ENCODE measurements at regions not wholly inside any gene's neighbourhood (a gene's known extent, or its start where the extent isn't known, plus 50 kb on each side); places are given as distances from the start of the nearest gene placed in this dataset.

GRCh38 chr1:25055324-25055780, 125.3 kb upstream of the RUNX3 start:
- Mint-ChIP-seq H3K27me3 (ENCODE audit: low read depth) (peaks cover 49% of the 10 kb centered on the region), H3K36me3 (ENCODE audit: low read depth) (no peaks in the 10 kb centered on the region), H3K9me3 (no peaks in the 10 kb centered on the region), H3K4me1 (peaks cover 5% of the 10 kb centered on the region), H3K4me3 (no peak overlapping the region), H3K27ac (no peak overlapping the region)
- TF ChIP-seq CTCF (IDR thresholded peaks at IDR 0.05; ENCODE audit: unreplicated experiment in 3 of 3), result no peak

- Mint-ChIP-seq H3K27ac (no peak overlapping the region), H3K9me3 (no peaks in the 10 kb centered on the region), H3K4me1 (peaks cover 7% of the 10 kb centered on the region), H3K36me3 (ENCODE audit: low read depth) (no peaks in the 10 kb centered on the region), H3K4me3 (no peak overlapping the region), H3K27me3 (ENCODE audit: low read depth) (peaks cover 49% of the 10 kb centered on the region)
- TF ChIP-seq CTCF (IDR thresholded peaks at IDR 0.05; ENCODE audit: unreplicated experiment in 3 of 3), result no peak
Measured at GRCh38 chr1:25054526-25055323, 124.6 kb upstream of the RUNX3 start.

- no peak overlapping the region for H3K4me3 Mint-ChIP-seq
- no peak for TF ChIP-seq CTCF (IDR thresholded peaks at IDR 0.05; ENCODE audit: unreplicated experiment in 3 of 3)
- H3K36me3 Mint-ChIP-seq (ENCODE audit: low read depth), result no peaks in the 10 kb centered on the region
- peaks cover 49% of the 10 kb centered on the region for H3K27me3 Mint-ChIP-seq (ENCODE audit: low read depth)
- H3K4me1 Mint-ChIP-seq, result peaks cover 16% of the 10 kb centered on the region
- H3K27ac Mint-ChIP-seq, result no peak overlapping the region
- no peaks in the 10 kb centered on the region for H3K9me3 Mint-ChIP-seq
Measured at GRCh38 chr1:25053576-25054250, 123.6 kb upstream of the RUNX3 start.

- Mint-ChIP-seq H3K27me3 (ENCODE audit: low read depth) (peaks cover 40% of the 10 kb centered on the region), H3K4me1 (peaks cover 27% of the 10 kb centered on the region), H3K4me3 (no peak overlapping the region), H3K36me3 (ENCODE audit: low read depth) (no peaks in the 10 kb centered on the region), H3K9me3 (no peaks in the 10 kb centered on the region), H3K27ac (no peak overlapping the region)
- no peak for TF ChIP-seq CTCF (IDR thresholded peaks at IDR 0.05; ENCODE audit: unreplicated experiment in 3 of 3)
Measured at GRCh38 chr1:25051906-25052305, 121.8 kb upstream of the RUNX3 start.

GRCh38 chr1:25051504-25051903, 121.4 kb upstream of the RUNX3 start:
- peaks cover 27% of the 10 kb centered on the region for H3K4me1 Mint-ChIP-seq
- no peak for TF ChIP-seq CTCF (IDR thresholded peaks at IDR 0.05; ENCODE audit: unreplicated experiment in 3 of 3)
- H3K27me3 Mint-ChIP-seq (ENCODE audit: low read depth), result peaks cover 36% of the 10 kb centered on the region
- H3K4me3 Mint-ChIP-seq, result no peak overlapping the region
- H3K27ac Mint-ChIP-seq, result no peak overlapping the region
- no peaks in the 10 kb centered on the region for H3K9me3 Mint-ChIP-seq
- H3K36me3 Mint-ChIP-seq (ENCODE audit: low read depth), result no peaks in the 10 kb centered on the region

All from nephron (organoid).